OCI-LY7 (cell line): ENCODE measurements at regions not wholly inside any gene's neighbourhood (a gene's known extent, or its start where the extent isn't known, plus 50 kb on each side); places are given as distances from the start of the nearest gene placed in this dataset.

Experiments
- BruUV-seq: library from RNA; stranded (reverse); fragments of 400-500 nt; replicated peaks from 2 replicates; lab custom pipeline; 2021; lab: Mats Ljungman, UMichigan
- CTCF ChIA-PET: fragments of 300-600 bp; sonication (Branson Sonifier 250); formaldehyde crosslinking; loops from one replicate; lab custom pipeline; 2022; ENCODE audit warnings: antibody characterized with exemption; ENCODE audit not compliant: unreplicated experiment; lab: Charles Lee
- POLR2A ChIA-PET: fragments of 300-600 bp; sonication (Branson Sonifier 250); formaldehyde crosslinking; loops from one replicate; lab custom pipeline; 2022; ENCODE audit warnings: antibody characterized with exemption; lab: Charles Lee
- DNase-seq: peaks from one replicate; pipeline ENCODE4 v3.0.0-alpha.2; 2015; ENCODE audit warnings: low spot score
- H2AFZ ChIP-seq: fragments of 200-600 bp; sonication (generic), shearing (Covaris generic); 2 replicates; pipeline ENCODE4 v1.6.1; 2014; ENCODE audit warnings: mild to moderate bottlenecking, antibody characterized with exemption, low read length, moderate library complexity
- H3K27ac ChIP-seq: fragments of 200-600 bp; sonication (generic); 2 replicates; pipeline ENCODE4 v1.5.1; 2014; ENCODE audit warnings: mixed run types, low read depth, mild to moderate bottlenecking, moderate library complexity, low read length, inconsistent platforms; ENCODE audit not compliant: poor library complexity, severe bottlenecking
- H3K36me3 ChIP-seq: fragments of 200-600 bp; sonication (generic); 2 replicates; pipeline ENCODE4 v1.6.1; 2014; ENCODE audit warnings: mild to moderate bottlenecking, antibody characterized with exemption, low read length, moderate library complexity, mixed read lengths; ENCODE audit not compliant: insufficient read depth
- H3K4me1 ChIP-seq: fragments of 200-600 bp; sonication (generic); 2 replicates; pipeline ENCODE4 v1.5.1; 2014; ENCODE audit warnings: mild to moderate bottlenecking, low read length; ENCODE audit not compliant: insufficient read depth, poor library complexity, severe bottlenecking
- H3K4me2 ChIP-seq: fragments of 200-600 bp; sonication (generic); 2 replicates; pipeline ENCODE4 v1.6.1; 2014; ENCODE audit warnings: mild to moderate bottlenecking, low read length
- H3K4me3 ChIP-seq: fragments of 200-600 bp; sonication (generic); 2 replicates; pipeline ENCODE4 v1.5.1; 2014; ENCODE audit warnings: mild to moderate bottlenecking, low read depth, low read length; ENCODE audit not compliant: poor library complexity, severe bottlenecking
- H3K79me2 ChIP-seq: fragments of 200-600 bp; sonication (generic); 2 replicates; pipeline ENCODE4 v1.6.1; 2016; ENCODE audit warnings: low read depth, mild to moderate bottlenecking, low read length, moderate library complexity, mixed read lengths; ENCODE audit not compliant: insufficient read depth
- H3K9me2 ChIP-seq: fragments of 200-600 bp; sonication (generic); 2 replicates; pipeline ENCODE4 v1.6.1; 2016; ENCODE audit warnings: mild to moderate bottlenecking, low read length, mixed read lengths; ENCODE audit not compliant: insufficient read depth
- H3K9me3 ChIP-seq: fragments of 200-600 bp; sonication (generic); 2 replicates; pipeline ENCODE4 v1.6.1; 2014; ENCODE audit warnings: mild to moderate bottlenecking, mixed run types, low read length, mixed read lengths
- H4K20me1 ChIP-seq: fragments of 200-600 bp; sonication (generic); 2 replicates; pipeline ENCODE4 v1.6.1; 2014; ENCODE audit warnings: mild to moderate bottlenecking, antibody characterized with exemption, low read length, moderate library complexity, mixed read lengths; ENCODE audit not compliant: insufficient read depth
- CTCF ChIP-seq: fragments of 200-600 bp; sonication (generic); conservative IDR thresholded peaks from 2 replicates; pipeline ENCODE4 v1.5.1; 2014; ENCODE audit warnings: mild to moderate bottlenecking, antibody characterized with exemption, low read length, moderate library complexity, mixed read lengths
- EZH2phosphoT487 ChIP-seq: fragments of 200-600 bp; sonication (generic); IDR thresholded peaks from 2 replicates; pipeline ENCODE4 v1.6.1; 2018; ENCODE audit warnings: low read depth, borderline replicate concordance, mild to moderate bottlenecking, mixed run types, antibody characterized with exemption, low read length, moderate library complexity, mixed read lengths
- intact Hi-C: fragments of 100-400 bp; cut with micrococcal nuclease; formaldehyde crosslinking; loops from one replicate; pipeline ENCODE4 v1.10.0; 2022; ENCODE audit not compliant: unreplicated experiment

- no peak for DNase-seq
- no peaks in the 10 kb centered on the region for H3K4me1 ChIP-seq
- ChIA-PET CTCF (interaction anchor here (0.7 kb wide), 1 partner anchor 459 kb away, joined by 3 read pairs; no protein-coding TSS in a partner anchor), POLR2A (no interaction called here)
- no peak overlapping the region for H2AFZ ChIP-seq
- H4K20me1 ChIP-seq = no peaks in the 10 kb centered on the region
- no TSS peak for BruUV-seq
- H3K79me2 ChIP-seq = no peaks in the 10 kb centered on the region
- no peaks in the 10 kb centered on the region for H3K9me2 ChIP-seq
- H3K36me3 ChIP-seq = no peaks in the 10 kb centered on the region
- intact Hi-C loops = no loop called here
- H3K4me2 ChIP-seq = no peak overlapping the region
- H3K27ac ChIP-seq = no peak overlapping the region
- no peak overlapping the region for H3K4me3 ChIP-seq
- peaks cover 8% of the 10 kb centered on the region; the same call in 1 of the 2 replicates for H3K9me3 ChIP-seq
- no peak for TF ChIP-seq CTCF
- TF ChIP-seq EZH2phosphoT487 = no peak
Observed at GRCh38 chr16:86167061-86167460, 268.1 kb downstream of the IRF8 start.

- Histone ChIP-seq H3K4me3 (no peak overlapping the region), H3K9me3 (peaks cover 8% of the 10 kb centered on the region; the same call in 1 of the 2 replicates)
Observed at GRCh38 chr16:86170720-86171119, 271.8 kb downstream of the IRF8 start.

More at GRCh38 chr16:86170720-86171119, 271.8 kb downstream of the IRF8 start:
- no peaks in the 10 kb centered on the region for H3K79me2 ChIP-seq
- no peaks in the 10 kb centered on the region for H3K36me3 ChIP-seq
- H3K4me2 ChIP-seq = no peak overlapping the region
- intact Hi-C loops = no loop called here
- H3K9me2 ChIP-seq = no peaks in the 10 kb centered on the region
- TF ChIP-seq EZH2phosphoT487 (no peak), CTCF (no peak)
- H3K4me1 ChIP-seq = no peaks in the 10 kb centered on the region
- DNase-seq = no peak
- ChIA-PET CTCF (no interaction called here), POLR2A (no interaction called here)
- no TSS peak for BruUV-seq
- no peaks in the 10 kb centered on the region for H4K20me1 ChIP-seq
- H3K27ac ChIP-seq = no peak overlapping the region
- H2AFZ ChIP-seq = no peak overlapping the region
